HK-2 (cell line): ENCODE measurements at regions not wholly inside any gene's neighbourhood (a gene's known extent, or its start where the extent isn't known, plus 50 kb on each side); places are given as distances from the start of the nearest gene placed in this dataset.

Experiments used
- DNase-seq: peaks from one replicate; pipeline ENCODE4 v3.0.0-alpha.2; 2018; ENCODE audit not compliant: unreplicated experiment

GRCh38 chr2:15779381-15780041 is 160.8 kb upstream of the MYCN start:
- no peak for DNase-seq

- no peak for DNase-seq
Measured at GRCh38 chr2:15780234-15780633, 160.1 kb upstream of the MYCN start.

GRCh38 chr2:15780912-15781574 is 159.3 kb upstream of the MYCN start:
- DNase-seq = no peak

GRCh38 chr2:15782009-15782751 is 158.2 kb upstream of the MYCN start:
- DNase-seq = no peak

- no peak for DNase-seq
Measured at GRCh38 chr2:15782769-15783294, 157.5 kb upstream of the MYCN start.

GRCh38 chr2:15783489-15783888 is 156.9 kb upstream of the MYCN start:
- DNase-seq = no peak

- DNase-seq = no peak
Measured at GRCh38 chr2:15784106-15784885, 156.1 kb upstream of the MYCN start.

- DNase-seq = no peak
Measured at GRCh38 chr2:15784886-15785801, 155.2 kb upstream of the MYCN start.

- no peak for DNase-seq
Measured at GRCh38 chr2:15786003-15786654, 154.2 kb upstream of the MYCN start.

- no peak for DNase-seq
Measured at GRCh38 chr2:15786901-15787300, 153.4 kb upstream of the MYCN start.

- no peak for DNase-seq
Measured at GRCh38 chr2:15787535-15788454, 152.6 kb upstream of the MYCN start.

GRCh38 chr2:15788455-15788829 is 151.9 kb upstream of the MYCN start:
- DNase-seq = no peak

- DNase-seq = no peak
Measured at GRCh38 chr2:15788830-15789229, 151.5 kb upstream of the MYCN start.

GRCh38 chr2:15789381-15790062 is 150.8 kb upstream of the MYCN start:
- DNase-seq = no peak

- DNase-seq = no peak
Measured at GRCh38 chr2:15790326-15790725, 150.0 kb upstream of the MYCN start.

- DNase-seq = no peak
Measured at GRCh38 chr2:15790838-15791237, 149.5 kb upstream of the MYCN start.

- DNase-seq = no peak
Measured at GRCh38 chr2:15791294-15791693, 149.1 kb upstream of the MYCN start.

GRCh38 chr2:15792331-15792730 is 148.0 kb upstream of the MYCN start:
- no peak for DNase-seq
